Natural killer cell (primary cell): ENCODE measurements at regions not wholly inside any gene's neighbourhood (a gene's known extent, or its start where the extent isn't known, plus 50 kb on each side); places are given as distances from the start of the nearest gene placed in this dataset.

Experiments
- ATAC-seq, 3 donors: fragments of 150-1000 bp in 2 of 3; fragments of 200-7000 bp in 1 of 3; cut with Tn5 transposase; 1 replicate in 1 of 3; 2 replicates in 2 of 3; pipeline ENCODE4 v1.10.0; 2021; ENCODE audit warnings: mild to moderate bottlenecking in 2 of 3, moderate library complexity in 2 of 3
- DNase-seq, 2 donors: peaks; one replicate each; pipeline versions ENCODE4 v3.0.0 to v3.0.0-alpha.2; 2013 to 2021; ENCODE audit warnings: mixed read lengths in 1 of 2
- H3K27ac ChIP-seq: one replicate; pipeline ENCODE4 v1.5.1; 2013; ENCODE audit warnings: mild to moderate bottlenecking, low read length
- H3K27me3 ChIP-seq: one replicate; pipeline ENCODE4 v1.6.1; 2013; ENCODE audit warnings: low read length; ENCODE audit not compliant: control insufficient read depth, insufficient read depth
- H3K36me3 ChIP-seq: one replicate; pipeline ENCODE4 v1.6.1; 2013; ENCODE audit warnings: low read length; ENCODE audit not compliant: control insufficient read depth, insufficient read depth
- H3K4me1 ChIP-seq: one replicate; pipeline ENCODE4 v1.6.1; 2013; ENCODE audit warnings: low read length; ENCODE audit not compliant: control insufficient read depth, insufficient read depth
- H3K4me3 ChIP-seq: one replicate; pipeline ENCODE4 v1.5.1; 2013; ENCODE audit warnings: low read length
- H3K9me3 ChIP-seq: one replicate; pipeline ENCODE4 v1.6.1; 2013; ENCODE audit warnings: low read length; ENCODE audit not compliant: control insufficient read depth, insufficient read depth
- H3K27ac Mint-ChIP-seq, 2 donors: one replicate each; pipeline ENCODE4 v1.8.0; 2022; ENCODE audit warnings: mild to moderate bottlenecking in 2 of 2, mixed read lengths in 2 of 2, moderate library complexity in 1 of 2
- H3K27me3 Mint-ChIP-seq, 2 donors: one replicate each; pipeline ENCODE4 v1.8.0; 2022; ENCODE audit warnings: low read depth in 2 of 2, mixed read lengths in 2 of 2
- H3K36me3 Mint-ChIP-seq: one replicate; pipeline ENCODE4 v1.8.0; 2022; ENCODE audit warnings: mixed read lengths
- H3K4me1 Mint-ChIP-seq, 2 donors: one replicate each; pipeline ENCODE4 v1.8.0; 2022; ENCODE audit warnings: mixed read lengths in 2 of 2
- H3K4me3 Mint-ChIP-seq: one replicate; pipeline ENCODE4 v1.8.0; 2022; ENCODE audit warnings: mild to moderate bottlenecking, moderate library complexity, mixed read lengths
- H3K9me3 Mint-ChIP-seq, 2 donors: one replicate each; pipeline ENCODE4 v1.8.0; 2022; ENCODE audit warnings: mixed read lengths in 2 of 2
- CTCF ChIP-seq: fragments of 200-600 bp; IDR thresholded peaks from one replicate; pipeline ENCODE4 v1.8.0; 2022; ENCODE audit warnings: antibody characterized with exemption
- WGBS: methylation state at CpG from one replicate; pipeline ENCODE4 v1.1.7; 2013; ENCODE audit warnings: missing lambda C conversion rate; ENCODE audit not compliant: insufficient coverage; 5-methylcytosine and 5-hydroxymethylcytosine counted together
- intact Hi-C: fragments of 100-400 bp; cut with micrococcal nuclease; formaldehyde crosslinking; loops from one replicate; pipeline ENCODE4 v1.14.2; 2022

GRCh38 chr2:195538937-195539336 lies 118.1 kb upstream of the SLC39A10 start:
- Mint-ChIP-seq H3K9me3 (no peaks in the 10 kb centered on the region), H3K4me1 (peaks cover 64 to 66% of the 10 kb centered on the region in 2 donors), H3K27ac (no peak overlapping the region), H3K27me3 (peaks cover 9 to 20% of the 10 kb centered on the region in 2 donors), H3K4me3 (no peak overlapping the region), H3K36me3 (peaks cover 9% of the 10 kb centered on the region)
- Histone ChIP-seq H3K4me3 (no peak overlapping the region), H3K4me1 (peaks cover 35% of the 10 kb centered on the region), H3K27me3 (no peaks in the 10 kb centered on the region), H3K36me3 (no peaks in the 10 kb centered on the region), H3K27ac (no peak overlapping the region), H3K9me3 (no peaks in the 10 kb centered on the region)
- 70% methylated on average over 2 of the region's 2 CpGs for WGBS
- ATAC-seq (no peak), DNase-seq (no peak)
- TF ChIP-seq CTCF: no peak
- intact Hi-C loops: loop anchor here (10.0 kb wide), 2 partner anchors 526 to 626 kb away; partner anchors contain the start of gene DNAH7

GRCh38 chr2:195537811-195538210 lies 119.2 kb upstream of the SLC39A10 start:
- H3K4me1 ChIP-seq: peaks cover 40% of the 10 kb centered on the region
- H3K36me3 Mint-ChIP-seq: peaks cover 9% of the 10 kb centered on the region
- intact Hi-C loops: loop anchor here (2.0 to 10.0 kb wide), 4 partner anchors 21 to 627 kb away; partner anchors contain the start of gene DNAH7
- H3K9me3 ChIP-seq: no peaks in the 10 kb centered on the region
- H3K4me3 ChIP-seq: no peak overlapping the region
- H3K9me3 Mint-ChIP-seq: no peaks in the 10 kb centered on the region
- DNase-seq (no peak), ATAC-seq (no peak)
- H3K4me1 Mint-ChIP-seq: peaks cover 70 to 72% of the 10 kb centered on the region in 2 donors
- no peak overlapping the region for H3K27ac Mint-ChIP-seq
- no peak overlapping the region for H3K4me3 Mint-ChIP-seq
- no peak for TF ChIP-seq CTCF
- H3K27me3 Mint-ChIP-seq: peaks cover 9 to 20% of the 10 kb centered on the region in 2 donors
- no peak overlapping the region for H3K27ac ChIP-seq
- no peaks in the 10 kb centered on the region for H3K36me3 ChIP-seq
- H3K27me3 ChIP-seq: no peaks in the 10 kb centered on the region
- no CpG with 5 or more reads among the region's 3 CpGs for WGBS

- Histone ChIP-seq H3K4me3 (no peak overlapping the region), H3K9me3 (no peaks in the 10 kb centered on the region), H3K27me3 (no peaks in the 10 kb centered on the region), H3K36me3 (no peaks in the 10 kb centered on the region), H3K4me1 (peaks cover 41% of the 10 kb centered on the region), H3K27ac (peak overlapping the region; percentile 44)
- Mint-ChIP-seq H3K36me3 (peaks cover 9% of the 10 kb centered on the region), H3K27me3 (peaks cover 9 to 20% of the 10 kb centered on the region in 2 donors), H3K27ac (peak overlapping the region; percentile 80 to 86), H3K4me3 (peak overlapping the region; percentile 76), H3K4me1 (peaks cover 72 to 73% of the 10 kb centered on the region in 2 donors), H3K9me3 (no peaks in the 10 kb centered on the region)
- ATAC-seq: no peak
- intact Hi-C loops: loop anchor here (1.0 to 10.0 kb wide), 5 partner anchors 22 to 628 kb away; partner anchors contain the start of gene DNAH7
- TF ChIP-seq CTCF: no peak
- DNase-seq: peak in 1 of 2 donors; percentile 18
- 71% methylated on average over 2 of the region's 2 CpGs for whole genome bisulfite sequencing
These were observed 120.1 kb upstream of the SLC39A10 start for GRCh38 chr2:195536906-195537305.
